Spleen (tissue), 7 donors: ENCODE measurements at regions not wholly inside any gene's neighbourhood (a gene's known extent, or its start where the extent isn't known, plus 50 kb on each side); places are given as distances from the start of the nearest gene placed in this dataset.

Experiments used
- POLR2A ChIP-seq, 3 donors: fragments of 450-650 bp; IDR thresholded peaks; one replicate each; pipeline ENCODE4 v1.5.1; 2017; ENCODE audit warnings: antibody characterized with exemption in 3 of 3, mild to moderate bottlenecking in 1 of 3
- POLR2AphosphoS5 ChIP-seq, 3 donors: sonication (generic); formaldehyde crosslinking; IDR thresholded peaks; one replicate each; pipeline ENCODE4 v1.5.1; 2017; ENCODE audit warnings: antibody characterized with exemption in 3 of 3
- TF ChIP-seq, protein P1 (sequence below), 11 experiments: fragments of 200-600 bp in 7 of 11; fragments of 450-650 bp in 4 of 11; sonication (generic) in 4 of 11; IDR thresholded peaks in 8 of 11; conservative IDR thresholded peaks in 3 of 11; 1 replicate in 7 of 11; 2 replicates in 4 of 11; pipeline versions ENCODE4 v1.4.0 to v1.8.0; 2016 to 2021; ENCODE audit warnings: antibody characterized with exemption in 11 of 11, inconsistent platforms in 4 of 11, mild to moderate bottlenecking in 1 of 11
- donor health status: DM: no; HTN: no; CAD: no; lungs with moderate emphysema.
- donor health status: DM: no; HTN: no; CAD: no.
- donor health status: DM: no; HTN: no; CAD: no.

GRCh38 chr16:85225257-85225656 is 113.0 kb upstream of the CIBAR2 start:
- TF ChIP-seq, protein P1, sequence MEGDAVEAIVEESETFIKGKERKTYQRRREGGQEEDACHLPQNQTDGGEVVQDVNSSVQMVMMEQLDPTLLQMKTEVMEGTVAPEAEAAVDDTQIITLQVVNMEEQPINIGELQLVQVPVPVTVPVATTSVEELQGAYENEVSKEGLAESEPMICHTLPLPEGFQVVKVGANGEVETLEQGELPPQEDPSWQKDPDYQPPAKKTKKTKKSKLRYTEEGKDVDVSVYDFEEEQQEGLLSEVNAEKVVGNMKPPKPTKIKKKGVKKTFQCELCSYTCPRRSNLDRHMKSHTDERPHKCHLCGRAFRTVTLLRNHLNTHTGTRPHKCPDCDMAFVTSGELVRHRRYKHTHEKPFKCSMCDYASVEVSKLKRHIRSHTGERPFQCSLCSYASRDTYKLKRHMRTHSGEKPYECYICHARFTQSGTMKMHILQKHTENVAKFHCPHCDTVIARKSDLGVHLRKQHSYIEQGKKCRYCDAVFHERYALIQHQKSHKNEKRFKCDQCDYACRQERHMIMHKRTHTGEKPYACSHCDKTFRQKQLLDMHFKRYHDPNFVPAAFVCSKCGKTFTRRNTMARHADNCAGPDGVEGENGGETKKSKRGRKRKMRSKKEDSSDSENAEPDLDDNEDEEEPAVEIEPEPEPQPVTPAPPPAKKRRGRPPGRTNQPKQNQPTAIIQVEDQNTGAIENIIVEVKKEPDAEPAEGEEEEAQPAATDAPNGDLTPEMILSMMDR (IDR thresholded peaks at IDR 0.05 in 8 of 11, conservative IDR thresholded peaks at IDR 0.05 in 3 of 11) = no peak
- TF ChIP-seq POLR2AphosphoS5 (IDR thresholded peaks at IDR 0.05) (no peak), POLR2A (IDR thresholded peaks at IDR 0.05) (no peak)
